ENCODE measurements at regions not wholly inside any gene's neighbourhood (a gene's known extent, or its start where the extent isn't known, plus 50 kb on each side); places are given as distances from the start of the nearest gene placed in this dataset.
"Not testable (repeated sequence)": the region's sequence is repeated elsewhere in the genome, so short reads cannot be mapped to it uniquely, and the experiment has no call there.

- DNase-seq (ENCODE audit: low read depth in 1 of 2, low spot score in 1 of 2), result no peak
Measured at GRCh38 chr21:13827201-13827600, 217.6 kb downstream of the POTED start.

GRCh38 chr21:13826511-13826910, 216.9 kb downstream of the POTED start:
- DNase-seq (ENCODE audit: low read depth in 1 of 2, low spot score in 1 of 2), result not testable (repeated sequence)

GRCh38 chr21:13825218-13825778, 215.7 kb downstream of the POTED start:
- not testable (repeated sequence) for DNase-seq (ENCODE audit: low read depth in 1 of 2, low spot score in 1 of 2)

GRCh38 chr21:13820286-13820685, 210.7 kb downstream of the POTED start:
- DNase-seq (ENCODE audit: low read depth in 1 of 2, low spot score in 1 of 2), result not testable (repeated sequence)

- not testable (repeated sequence) for DNase-seq (ENCODE audit: low read depth in 1 of 2, low spot score in 1 of 2)
Measured at GRCh38 chr21:13812191-13812590, 202.6 kb downstream of the POTED start.

- DNase-seq (ENCODE audit: low read depth in 1 of 2, low spot score in 1 of 2), result not testable (repeated sequence)
Measured at GRCh38 chr21:13810559-13810958, 201.0 kb downstream of the POTED start.

GRCh38 chr21:13806444-13806843, 196.9 kb downstream of the POTED start:
- DNase-seq (ENCODE audit: low read depth in 1 of 2, low spot score in 1 of 2), result not testable (repeated sequence)

- not testable (repeated sequence) for DNase-seq (ENCODE audit: low read depth in 1 of 2, low spot score in 1 of 2)
Measured at GRCh38 chr21:13802757-13803156, 193.2 kb downstream of the POTED start.

Data from stimulated activated CD4-positive, alpha-beta T cell treated with anti-CD3 and anti-CD28 coated beads, Interleukin-15, amount 100 ng/mL, for 1 hour (primary cell).